H9 (cell line): ENCODE measurements at regions not wholly inside any gene's neighbourhood (a gene's known extent, or its start where the extent isn't known, plus 50 kb on each side); places are given as distances from the start of the nearest gene placed in this dataset.

Experiments used
- DNase-seq: peaks from one replicate; pipeline ENCODE4 v3.0.0-alpha.2; 2017
- H2AFZ ChIP-seq: one replicate; pipeline ENCODE4 v1.6.1; 2013; ENCODE audit warnings: mild to moderate bottlenecking, low read length, control low read depth, moderate library complexity
- H2AK5ac ChIP-seq: 2 replicates; pipeline ENCODE4 v1.6.1; 2013; ENCODE audit warnings: low read length, control low read depth, mixed read lengths; ENCODE audit not compliant: insufficient read length
- H2BK120ac ChIP-seq: one replicate; pipeline ENCODE4 v1.6.1; 2013; ENCODE audit warnings: low read depth, mild to moderate bottlenecking, low read length, control low read depth, inconsistent platforms; ENCODE audit not compliant: poor library complexity, severe bottlenecking
- H2BK12ac ChIP-seq: 2 replicates; pipeline ENCODE4 v1.6.1; 2013; ENCODE audit warnings: low read length, control low read depth, mixed read lengths, low read depth; ENCODE audit not compliant: insufficient read length
- H2BK15ac ChIP-seq: 2 replicates; pipeline ENCODE4 v1.6.1; 2013; ENCODE audit warnings: low read depth, low read length, control low read depth
- H2BK20ac ChIP-seq: one replicate; pipeline ENCODE4 v1.6.1; 2013; ENCODE audit warnings: low read depth, mild to moderate bottlenecking, low read length, control low read depth, inconsistent platforms; ENCODE audit not compliant: poor library complexity, severe bottlenecking
- H2BK5ac ChIP-seq: 2 replicates; pipeline ENCODE4 v1.6.1; 2013; ENCODE audit warnings: low read length, control low read depth, mixed read lengths; ENCODE audit not compliant: insufficient read length
- H3K14ac ChIP-seq: 2 replicates; pipeline ENCODE4 v1.6.1; 2013; ENCODE audit warnings: low read length, control low read depth; ENCODE audit not compliant: insufficient read depth
- H3K18ac ChIP-seq: 2 replicates; pipeline ENCODE4 v1.6.1; 2013; ENCODE audit warnings: low read depth, mild to moderate bottlenecking, mixed read lengths, low read length, control low read depth; ENCODE audit not compliant: insufficient read length
- H3K23ac ChIP-seq: 2 replicates; pipeline ENCODE4 v1.6.1; 2013; ENCODE audit warnings: low read length, control low read depth, mixed read lengths, low read depth; ENCODE audit not compliant: insufficient read length
- H3K23me2 ChIP-seq: 2 replicates; pipeline ENCODE4 v1.6.1; 2013; ENCODE audit warnings: low read depth, mild to moderate bottlenecking, mixed read lengths, low read length, control low read depth; ENCODE audit not compliant: insufficient read length, poor library complexity, severe bottlenecking
- H3K27ac ChIP-seq: 2 replicates; pipeline ENCODE4 v1.5.1; 2013; ENCODE audit warnings: low read length, control low read depth, mixed read lengths, low read depth; ENCODE audit not compliant: insufficient read length
- H3K27me3 ChIP-seq: 2 replicates; pipeline ENCODE4 v1.6.1; 2013; ENCODE audit warnings: low read length, control low read depth, inconsistent platforms; ENCODE audit not compliant: insufficient read depth
- H3K4ac ChIP-seq: 2 replicates; pipeline ENCODE4 v1.6.1; 2013; ENCODE audit warnings: low read depth, mild to moderate bottlenecking, control low read depth, inconsistent platforms, low read length, moderate library complexity
- H3K4me1 ChIP-seq: 2 replicates; pipeline ENCODE4 v1.6.1; 2013; ENCODE audit warnings: low read length, control low read depth, inconsistent platforms; ENCODE audit not compliant: insufficient read depth
- H3K4me2 ChIP-seq: 2 replicates; pipeline ENCODE4 v1.6.1; 2013; ENCODE audit warnings: low read length, control low read depth, mixed read lengths; ENCODE audit not compliant: insufficient read length, insufficient read depth
- H3K56ac ChIP-seq: 2 replicates; pipeline ENCODE4 v1.6.1; 2013; ENCODE audit warnings: low read depth, mild to moderate bottlenecking, mixed read lengths, low read length, control low read depth; ENCODE audit not compliant: insufficient read length
- H3K79me1 ChIP-seq: 2 replicates; pipeline ENCODE4 v1.6.1; 2013; ENCODE audit warnings: low read depth, mild to moderate bottlenecking, moderate library complexity, low read length, control low read depth, inconsistent platforms; ENCODE audit not compliant: insufficient read depth, poor library complexity, severe bottlenecking
- H3K79me2 ChIP-seq: 2 replicates; pipeline ENCODE4 v1.6.1; 2013; ENCODE audit warnings: low read length, control low read depth, inconsistent platforms; ENCODE audit not compliant: insufficient read depth
- H3K9ac ChIP-seq: 2 replicates; pipeline ENCODE4 v1.6.1; 2013; ENCODE audit warnings: low read length, control low read depth, mixed read lengths; ENCODE audit not compliant: insufficient read length; ENCODE audit errors: extremely low read depth
- H3K9me3 ChIP-seq: one replicate; pipeline ENCODE4 v1.6.1; 2013; ENCODE audit warnings: low read depth, low read length, inconsistent platforms; ENCODE audit not compliant: control insufficient read depth
- H3T11ph ChIP-seq: one replicate; pipeline ENCODE4 v1.6.1; 2013; ENCODE audit warnings: mild to moderate bottlenecking, low read length, control low read depth, inconsistent platforms
- H4K20me1 ChIP-seq: one replicate; pipeline ENCODE4 v1.6.1; 2013; ENCODE audit not compliant: control insufficient read depth, insufficient read length, insufficient read depth
- H4K5ac ChIP-seq: 2 replicates; pipeline ENCODE4 v1.6.1; 2013; ENCODE audit warnings: low read depth, mild to moderate bottlenecking, mixed read lengths, low read length, control low read depth; ENCODE audit not compliant: insufficient read length
- H4K8ac ChIP-seq: replicated peaks from 2 replicates; pipeline ENCODE4 v1.6.1; 2013; ENCODE audit warnings: low read length, control low read depth, mixed read lengths, low read depth; ENCODE audit not compliant: insufficient read length
- H4K91ac ChIP-seq: 2 replicates; pipeline ENCODE4 v1.6.1; 2013; ENCODE audit warnings: low read depth, mild to moderate bottlenecking, moderate library complexity, mixed read lengths, low read length, control low read depth; ENCODE audit not compliant: insufficient read length
- H3K27ac Mint-ChIP-seq, 3 experiments: 2 replicates in 2 of 3; 3 replicates in 1 of 3; pipeline ENCODE4 v1.8.0; 2020 to 2021; ENCODE audit warnings: mixed read lengths in 3 of 3, mild to moderate bottlenecking in 1 of 3, moderate library complexity in 1 of 3
- H3K27me3 Mint-ChIP-seq: 2 replicates; pipeline ENCODE4 v1.8.0; 2021; ENCODE audit warnings: low read depth, mild to moderate bottlenecking, moderate library complexity, mixed read lengths
- H3K36me3 Mint-ChIP-seq, 3 experiments: 2 replicates in 2 of 3; 3 replicates in 1 of 3; pipeline ENCODE4 v1.8.0; 2020 to 2021; ENCODE audit warnings: low read depth in 3 of 3, mixed read lengths in 3 of 3; ENCODE audit not compliant: insufficient read depth in 1 of 3
- H3K4me1 Mint-ChIP-seq, 2 experiments: 2 replicates each; pipeline ENCODE4 v1.8.0; 2020; ENCODE audit warnings: mixed read lengths in 2 of 2
- H3K4me3 Mint-ChIP-seq, 2 experiments: 2 replicates in 1 of 2; 3 replicates in 1 of 2; pipeline ENCODE4 v1.8.0; 2020 to 2021; ENCODE audit warnings: mild to moderate bottlenecking in 2 of 2, mixed read lengths in 2 of 2, moderate library complexity in 1 of 2
- H3K9me3 Mint-ChIP-seq, 2 experiments: 2 replicates in 1 of 2; 3 replicates in 1 of 2; pipeline ENCODE4 v1.8.0; 2020; ENCODE audit warnings: mild to moderate bottlenecking in 2 of 2, mixed read lengths in 2 of 2, moderate library complexity in 1 of 2
- WGBS: extraction: QIAGEN DNeasy Blood & Tissue Kit; methylation state at CpG from one replicate; pipeline ENCODE4 v1.1.7; 2013; ENCODE audit warnings: missing lambda C conversion rate, low lambda C conversion rate, mixed read lengths; ENCODE audit not compliant: insufficient read length; ENCODE audit errors: extremely low coverage; 5-methylcytosine and 5-hydroxymethylcytosine counted together
- TF ChIP-seq, protein P1 (sequence below): fragments of 200-600 bp; sonication (generic); conservative IDR thresholded peaks from 3 replicates; pipeline ENCODE4 v1.8.0; 2021; ENCODE audit warnings: antibody characterized with exemption, mild to moderate bottlenecking

GRCh38 chr16:9195287-9195686, 103.8 kb downstream of the HAPSTR1 start:
- Histone ChIP-seq H4K20me1 (no peaks in the 10 kb centered on the region), H3K4me2 (no peak overlapping the region), H3K14ac (no peak overlapping the region), H3K27me3 (no peaks in the 10 kb centered on the region), H3K56ac (no peak overlapping the region), H4K8ac (no peak overlapping the region), H2BK120ac (no peak overlapping the region), H3K9me3 (no peaks in the 10 kb centered on the region), H2BK20ac (no peak overlapping the region), H2AFZ (no peak overlapping the region), H3K23me2 (no peaks in the 10 kb centered on the region), H2BK12ac (no peak overlapping the region), H3K18ac (no peak overlapping the region), H3K4me1 (no peaks in the 10 kb centered on the region), H4K91ac (no peak overlapping the region), H3K79me1 (no peaks in the 10 kb centered on the region), H4K5ac (no peak overlapping the region), H2BK15ac (no peak overlapping the region), H3K23ac (no peak overlapping the region), H3K79me2 (no peaks in the 10 kb centered on the region), H3K27ac (no peak overlapping the region), H3K9ac (no peak overlapping the region), H3T11ph (no peak overlapping the region), H3K4ac (no peak overlapping the region), H2BK5ac (no peak overlapping the region), H2AK5ac (no peak overlapping the region)
- Mint-ChIP-seq H3K4me1 (no peaks in the 10 kb centered on the region), H3K36me3 (peaks cover 0 to 4% (median 0%) of the 10 kb centered on the region in 3 experiments; a peak in 1 of 7 replicates), H3K27ac (no peak overlapping the region), H3K4me3 (no peak overlapping the region), H3K9me3 (peaks cover 0 to 4% of the 10 kb centered on the region in 2 experiments; a peak in 3 of 5 replicates), H3K27me3 (no peaks in the 10 kb centered on the region; the same call in 1 of the 2 replicates)
- WGBS = no CpG with 5 or more reads among the region's 6 CpGs
- DNase-seq = no peak
- TF ChIP-seq, protein P1, sequence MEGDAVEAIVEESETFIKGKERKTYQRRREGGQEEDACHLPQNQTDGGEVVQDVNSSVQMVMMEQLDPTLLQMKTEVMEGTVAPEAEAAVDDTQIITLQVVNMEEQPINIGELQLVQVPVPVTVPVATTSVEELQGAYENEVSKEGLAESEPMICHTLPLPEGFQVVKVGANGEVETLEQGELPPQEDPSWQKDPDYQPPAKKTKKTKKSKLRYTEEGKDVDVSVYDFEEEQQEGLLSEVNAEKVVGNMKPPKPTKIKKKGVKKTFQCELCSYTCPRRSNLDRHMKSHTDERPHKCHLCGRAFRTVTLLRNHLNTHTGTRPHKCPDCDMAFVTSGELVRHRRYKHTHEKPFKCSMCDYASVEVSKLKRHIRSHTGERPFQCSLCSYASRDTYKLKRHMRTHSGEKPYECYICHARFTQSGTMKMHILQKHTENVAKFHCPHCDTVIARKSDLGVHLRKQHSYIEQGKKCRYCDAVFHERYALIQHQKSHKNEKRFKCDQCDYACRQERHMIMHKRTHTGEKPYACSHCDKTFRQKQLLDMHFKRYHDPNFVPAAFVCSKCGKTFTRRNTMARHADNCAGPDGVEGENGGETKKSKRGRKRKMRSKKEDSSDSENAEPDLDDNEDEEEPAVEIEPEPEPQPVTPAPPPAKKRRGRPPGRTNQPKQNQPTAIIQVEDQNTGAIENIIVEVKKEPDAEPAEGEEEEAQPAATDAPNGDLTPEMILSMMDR = no peak
